GM19238 (cell line): ENCODE measurements at regions not wholly inside any gene's neighbourhood (a gene's known extent, or its start where the extent isn't known, plus 50 kb on each side); places are given as distances from the start of the nearest gene placed in this dataset.

ENCODE experiments used
- DNase-seq: peaks from one replicate; pipeline ENCODE4 v3.0.0; 2011; ENCODE audit warnings: low spot score; ENCODE audit not compliant: insufficient read length

DNA sequence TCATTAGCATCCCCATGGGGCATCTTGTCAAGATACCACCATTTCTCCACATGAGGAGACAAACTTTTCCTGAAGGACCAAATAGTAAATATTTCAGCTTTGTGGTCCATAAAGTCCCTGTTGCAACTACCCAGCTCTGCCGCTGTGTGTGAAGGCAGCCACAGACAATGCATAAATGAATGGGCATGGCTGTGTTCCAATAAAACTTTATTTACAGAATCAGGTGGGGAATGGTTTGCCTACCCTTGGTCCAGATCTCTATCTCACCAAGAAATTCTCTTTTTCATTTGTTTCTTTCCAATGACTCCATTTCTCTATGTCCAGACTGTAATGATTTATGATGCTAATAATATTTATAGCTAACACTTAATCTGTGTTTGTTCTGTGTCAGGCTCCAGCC lies 409.3 kb upstream of the TBX3 start:
- DNase-seq: no peak

- no peak for DNase-seq
These were observed 406.8 kb upstream of the TBX3 start for GRCh38 chr12:115090783-115091182.

DNA sequence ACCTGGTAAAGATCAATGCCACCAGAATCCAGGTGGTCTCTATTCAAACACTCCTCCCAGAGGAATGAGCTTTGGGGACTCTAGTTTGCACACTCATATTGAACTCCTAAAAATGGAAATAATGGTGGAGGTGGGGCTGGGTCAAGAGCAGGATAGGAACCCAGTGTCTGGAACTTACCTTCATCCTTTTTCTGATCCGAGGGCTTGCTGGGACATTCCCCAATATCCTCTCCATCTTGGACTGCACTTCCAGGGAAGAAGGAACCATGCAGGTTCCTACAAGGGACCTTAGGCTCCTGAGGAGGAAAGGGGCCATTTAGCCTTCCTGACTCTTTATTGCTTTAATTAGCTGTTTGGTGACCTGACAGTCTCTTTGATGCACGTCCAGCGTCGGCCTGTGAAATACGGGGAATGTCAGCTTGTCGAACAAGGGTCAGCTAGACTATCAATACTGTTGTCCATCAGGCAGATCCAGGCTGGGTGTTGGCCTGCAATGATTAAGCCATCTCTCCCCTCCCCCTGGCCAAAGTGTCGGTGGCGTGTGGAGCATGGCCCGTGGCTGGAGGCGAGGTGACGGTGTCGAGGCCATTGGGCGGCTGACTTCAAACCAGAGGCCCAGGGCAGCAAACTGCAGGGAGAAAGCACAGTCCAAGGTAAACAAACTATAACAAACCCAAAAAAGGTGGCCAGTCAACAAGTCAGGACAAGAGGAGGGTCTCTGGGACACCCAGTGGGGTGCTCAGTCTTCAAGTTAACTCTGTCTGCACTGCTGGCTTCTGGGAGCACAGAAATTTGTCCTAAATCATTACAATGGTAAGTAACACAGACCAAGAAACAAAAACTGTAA lies 405.2 kb upstream of the TBX3 start:
- DNase-seq: no peak

DNA sequence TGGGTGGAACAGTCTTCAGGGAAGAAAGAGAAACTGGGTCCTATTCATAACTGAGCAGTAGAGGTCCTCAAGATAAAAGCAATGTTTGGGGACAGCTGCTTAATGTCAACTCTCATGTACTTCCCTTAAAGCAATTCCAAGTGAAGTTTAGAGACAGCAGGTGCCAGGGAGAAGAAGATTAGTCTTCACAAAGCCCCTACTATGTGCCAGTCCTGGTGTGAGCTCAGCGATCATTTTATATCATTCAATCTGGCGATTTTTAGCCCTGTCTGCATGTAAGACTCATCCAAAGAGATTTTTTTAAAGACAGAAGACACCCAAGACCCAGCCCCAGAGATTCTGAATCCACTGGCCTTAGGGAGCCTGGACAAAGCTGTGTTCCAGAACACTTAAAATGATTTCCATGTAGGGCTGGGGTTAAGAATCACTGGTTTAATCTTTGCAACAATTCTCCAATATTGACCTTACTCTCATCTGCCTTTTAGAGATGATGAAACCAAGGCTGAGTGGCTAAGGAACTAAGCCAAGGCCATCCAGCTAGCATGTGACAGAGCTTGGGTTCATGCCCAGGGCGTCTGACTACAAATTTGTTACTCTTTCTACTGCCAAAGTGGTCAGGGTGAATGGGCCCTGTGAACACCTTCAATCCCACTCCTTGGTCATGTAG lies 404.5 kb upstream of the TBX3 start:
- no peak for DNase-seq

DNA sequence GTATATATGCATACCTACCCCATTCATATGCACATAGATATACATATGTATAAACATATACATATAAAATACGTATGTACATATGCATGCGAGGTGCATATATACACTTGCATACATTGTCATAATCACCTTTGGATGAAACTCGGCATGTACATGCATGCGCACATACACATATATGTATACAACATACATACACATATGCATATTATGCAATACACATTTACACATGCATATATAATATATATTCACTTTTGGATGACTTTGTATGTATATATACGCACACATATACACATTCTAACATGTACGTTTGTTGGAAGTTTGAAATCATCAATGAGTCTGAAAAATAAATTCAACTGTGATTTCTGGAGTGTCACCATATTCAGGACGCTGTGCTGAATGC lies 401.6 kb upstream of the TBX3 start:
- no peak for DNase-seq

DNA sequence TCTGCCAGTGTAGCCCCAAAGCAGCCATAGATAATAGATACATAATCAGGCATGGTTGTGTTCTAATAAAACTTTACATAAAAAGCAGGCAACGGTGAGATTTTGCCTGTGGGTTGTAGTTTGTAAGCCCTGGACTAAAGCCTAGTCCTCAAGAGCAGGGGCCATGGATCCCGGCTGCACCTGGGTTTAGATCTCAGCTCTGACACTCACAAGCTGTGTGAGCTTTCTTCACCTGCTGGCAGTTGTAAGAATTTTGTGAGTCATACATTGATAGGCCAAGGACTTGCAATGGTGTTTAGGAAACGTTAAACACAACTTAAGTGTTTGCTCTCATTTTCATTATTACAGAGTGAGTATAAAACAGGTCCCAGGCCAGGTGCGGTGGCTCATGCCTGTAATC lies 395.8 kb upstream of the TBX3 start:
- DNase-seq: no peak

DNA sequence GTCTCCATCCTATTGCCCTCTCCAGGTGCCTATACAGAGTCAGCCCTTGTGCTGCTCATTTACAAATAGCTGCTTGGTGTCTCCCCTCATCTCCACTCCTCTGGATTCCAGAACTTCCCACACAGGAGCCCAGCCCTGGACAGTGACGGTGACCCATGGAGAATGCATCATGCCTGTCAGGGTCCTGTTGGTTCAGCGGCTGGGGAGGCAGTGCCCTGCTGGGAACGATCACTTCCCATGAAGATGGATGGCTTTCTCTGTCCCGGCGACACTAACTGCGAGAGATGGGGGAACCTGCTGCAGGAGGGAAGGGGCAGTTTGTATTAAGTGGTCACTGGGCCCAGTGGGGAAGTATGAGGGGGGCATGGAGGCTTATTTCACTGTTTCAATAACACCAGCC lies 395.0 kb upstream of the TBX3 start:
- no peak for DNase-seq

GRCh38 chr12:115078334-115078733 lies 394.4 kb upstream of the TBX3 start:
- DNase-seq: no peak

- no peak for DNase-seq
These were observed 391.7 kb upstream of the TBX3 start for GRCh38 chr12:115075552-115076170.

DNA sequence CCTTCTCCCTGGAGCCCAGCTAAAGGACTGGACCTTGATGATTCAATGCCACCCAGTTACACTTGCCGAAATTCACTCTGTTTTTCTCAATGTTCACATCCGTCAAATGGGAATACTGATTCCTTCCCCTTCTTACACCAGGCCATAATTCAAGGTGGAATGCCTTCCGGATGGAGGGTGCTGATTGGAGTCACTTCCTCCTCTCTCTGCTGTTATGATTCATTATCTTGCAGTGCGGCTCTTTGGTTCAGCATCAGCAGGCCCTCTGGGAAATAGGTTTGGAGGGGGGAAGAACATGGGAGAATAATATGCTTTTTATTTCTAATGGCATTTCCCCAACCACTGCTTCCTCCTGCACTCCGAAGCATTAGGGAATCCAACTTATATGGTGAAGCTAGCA lies 390.6 kb upstream of the TBX3 start:
- DNase-seq: no peak

- DNase-seq: no peak
These were observed 388.7 kb upstream of the TBX3 start for GRCh38 chr12:115072712-115073111.

DNA sequence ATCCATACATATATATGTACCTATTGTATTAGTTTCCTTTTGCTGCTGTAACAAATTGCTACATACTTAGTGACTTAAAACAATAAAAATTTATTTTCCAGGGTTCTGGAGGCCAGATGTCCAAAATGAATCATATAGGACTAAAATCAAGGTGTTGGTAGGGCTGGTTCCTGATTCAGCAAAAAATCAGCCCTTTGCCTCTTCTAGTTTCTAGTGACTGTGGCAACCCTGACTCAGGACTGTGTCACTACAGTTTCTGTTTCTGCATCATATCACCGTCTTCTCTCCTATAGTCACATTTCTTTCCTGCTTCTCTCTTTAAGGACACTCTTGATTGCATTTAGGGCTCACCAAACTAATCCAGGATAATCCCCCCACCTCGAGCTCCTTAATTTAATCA lies 386.3 kb upstream of the TBX3 start:
- DNase-seq: no peak

GRCh38 chr12:115064296-115064695 lies 380.3 kb upstream of the TBX3 start:
- DNase-seq: no peak

GRCh38 chr12:115062741-115063140 lies 378.8 kb upstream of the TBX3 start:
- DNase-seq: no peak

DNA sequence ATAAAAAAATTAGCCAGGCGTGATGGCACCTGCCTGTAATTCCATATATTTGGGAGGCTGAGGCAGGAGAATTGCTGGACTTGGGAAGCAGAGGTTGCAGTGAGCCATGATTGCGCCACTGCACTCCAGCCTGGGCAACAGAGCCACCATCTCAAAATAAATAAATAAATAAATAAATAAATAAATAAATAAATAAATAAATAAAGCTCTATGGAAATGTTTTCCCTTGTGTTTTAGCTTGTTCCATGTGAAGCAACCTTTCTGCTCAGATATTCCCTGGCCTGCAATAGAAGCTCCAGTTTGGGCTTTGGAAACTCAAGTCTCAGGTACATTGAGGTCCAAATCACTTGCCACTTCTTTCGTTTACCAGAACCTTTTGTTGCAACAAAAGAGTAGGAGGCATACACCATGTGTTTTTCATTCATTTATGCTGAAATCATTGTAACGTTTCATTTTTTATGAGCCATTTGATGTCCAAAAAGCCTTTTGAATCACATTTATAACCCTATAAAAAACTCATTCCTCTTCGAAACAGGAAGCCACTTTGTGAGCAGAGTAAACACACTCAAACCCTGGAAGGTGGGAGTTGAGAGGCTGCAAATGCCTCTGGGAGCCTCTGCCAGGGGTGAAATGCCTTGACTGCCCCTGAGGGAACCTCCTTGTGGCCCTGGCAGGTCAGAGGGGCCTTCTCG lies 376.6 kb upstream of the TBX3 start:
- no peak for DNase-seq

GRCh38 chr12:115057445-115057844 lies 373.5 kb upstream of the TBX3 start:
- no peak for DNase-seq

DNA sequence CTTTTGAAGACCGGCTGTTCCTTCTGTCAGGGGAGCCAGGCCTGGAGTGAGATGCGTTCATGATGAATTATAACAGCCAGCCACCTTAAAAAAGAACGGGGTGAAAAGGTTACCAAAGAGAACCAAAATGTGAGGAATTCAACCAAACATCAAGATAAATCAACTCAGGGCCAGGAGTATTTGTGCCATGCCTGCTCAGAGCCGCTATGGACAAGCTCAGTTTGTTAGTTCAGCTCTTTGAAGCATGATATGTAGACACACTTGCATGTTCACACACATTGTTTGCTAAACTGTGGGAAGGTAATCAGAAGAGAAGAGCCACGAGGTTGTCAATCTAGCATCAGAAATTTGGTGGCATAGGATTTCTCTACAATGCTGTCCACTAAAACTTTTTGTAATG lies 367.4 kb upstream of the TBX3 start:
- no peak for DNase-seq

DNA sequence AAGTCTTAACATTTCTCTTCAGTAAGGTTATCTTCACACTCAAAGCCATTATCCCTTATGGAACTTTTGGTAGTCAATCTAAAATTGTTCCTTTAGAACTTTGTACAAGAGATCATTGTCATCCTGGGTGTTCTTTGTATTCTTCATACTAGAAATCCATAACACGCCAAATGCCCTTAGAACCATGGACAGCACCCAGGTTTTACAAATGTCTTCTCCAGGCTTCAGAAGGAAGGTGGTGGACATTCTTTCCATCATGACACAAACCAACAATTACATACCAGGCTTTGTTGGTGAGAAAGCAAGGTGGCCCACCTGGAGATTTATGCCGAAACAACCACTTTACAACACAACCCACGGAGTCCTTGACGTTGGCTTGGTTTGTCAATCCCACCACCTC lies 365.6 kb upstream of the TBX3 start:
- DNase-seq: no peak

- DNase-seq: no peak
These were observed 362.8 kb upstream of the TBX3 start for GRCh38 chr12:115046805-115047204.

GRCh38 chr12:115044073-115044472 lies 360.1 kb upstream of the TBX3 start:
- no peak for DNase-seq

- no peak for DNase-seq
These were observed 359.1 kb upstream of the TBX3 start for GRCh38 chr12:115043079-115043478.

DNA sequence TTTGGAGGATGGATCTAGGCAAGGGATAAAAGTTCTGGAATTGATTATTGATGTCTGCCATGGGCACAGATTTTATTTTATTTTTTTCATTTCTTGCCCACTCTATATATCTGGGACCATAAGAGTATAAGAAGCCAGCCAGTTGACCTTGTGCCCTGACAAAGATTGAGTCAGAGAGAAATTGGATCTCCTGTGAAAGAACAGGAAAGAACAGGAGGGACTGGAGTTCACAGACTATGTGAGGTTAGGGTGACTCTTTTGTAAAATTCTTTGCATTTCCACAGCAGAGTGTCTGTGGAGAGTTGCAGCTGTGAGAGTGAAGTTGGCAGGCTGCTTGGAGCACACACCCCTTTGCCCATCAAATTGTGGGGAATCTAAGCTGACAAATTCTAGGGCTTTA lies 358.4 kb upstream of the TBX3 start:
- DNase-seq: no peak
